ENCODE measurements at regions not wholly inside any gene's neighbourhood (a gene's known extent, or its start where the extent isn't known, plus 50 kb on each side); places are given as distances from the start of the nearest gene placed in this dataset.
A peak's percentile ranks its signal among the peaks of the same experiment; 100 is the strongest.

DNA sequence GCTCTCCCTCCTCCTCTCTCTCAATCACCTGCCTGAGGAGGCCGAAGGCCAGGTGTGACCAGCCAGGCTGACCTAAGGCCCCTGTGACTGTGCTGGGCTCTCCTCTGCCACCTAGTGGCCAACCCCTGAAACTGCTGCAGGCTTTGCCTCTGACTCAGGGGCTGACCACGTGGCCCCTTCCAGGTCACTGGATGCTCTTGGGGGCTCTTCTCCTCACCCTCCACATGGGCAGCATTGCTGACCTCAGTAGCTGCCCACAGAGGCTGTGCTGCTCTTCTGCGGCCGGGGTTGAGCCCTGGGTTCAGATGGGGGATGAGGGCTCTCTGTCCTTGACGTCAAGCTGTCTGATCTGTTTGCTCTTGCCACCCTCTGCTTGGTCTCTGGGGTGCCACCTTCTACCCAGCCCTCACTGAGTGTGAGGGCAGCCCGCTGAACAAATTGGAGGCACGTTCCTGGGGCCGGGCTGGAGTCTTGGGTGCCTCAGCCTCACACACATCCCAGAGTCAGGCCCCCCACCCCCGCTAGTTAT lies 122.7 kb downstream of the TWIST2 start:
- no peak for TF ChIP-seq ZNF202 (tag by site-specific recombination; IDR thresholded peaks at IDR 0.05; ENCODE audit: borderline replicate concordance)
- no peak for TF ChIP-seq ZNF701 (tag by site-specific recombination; IDR thresholded peaks at IDR 0.05)
- TF ChIP-seq, protein P1, sequence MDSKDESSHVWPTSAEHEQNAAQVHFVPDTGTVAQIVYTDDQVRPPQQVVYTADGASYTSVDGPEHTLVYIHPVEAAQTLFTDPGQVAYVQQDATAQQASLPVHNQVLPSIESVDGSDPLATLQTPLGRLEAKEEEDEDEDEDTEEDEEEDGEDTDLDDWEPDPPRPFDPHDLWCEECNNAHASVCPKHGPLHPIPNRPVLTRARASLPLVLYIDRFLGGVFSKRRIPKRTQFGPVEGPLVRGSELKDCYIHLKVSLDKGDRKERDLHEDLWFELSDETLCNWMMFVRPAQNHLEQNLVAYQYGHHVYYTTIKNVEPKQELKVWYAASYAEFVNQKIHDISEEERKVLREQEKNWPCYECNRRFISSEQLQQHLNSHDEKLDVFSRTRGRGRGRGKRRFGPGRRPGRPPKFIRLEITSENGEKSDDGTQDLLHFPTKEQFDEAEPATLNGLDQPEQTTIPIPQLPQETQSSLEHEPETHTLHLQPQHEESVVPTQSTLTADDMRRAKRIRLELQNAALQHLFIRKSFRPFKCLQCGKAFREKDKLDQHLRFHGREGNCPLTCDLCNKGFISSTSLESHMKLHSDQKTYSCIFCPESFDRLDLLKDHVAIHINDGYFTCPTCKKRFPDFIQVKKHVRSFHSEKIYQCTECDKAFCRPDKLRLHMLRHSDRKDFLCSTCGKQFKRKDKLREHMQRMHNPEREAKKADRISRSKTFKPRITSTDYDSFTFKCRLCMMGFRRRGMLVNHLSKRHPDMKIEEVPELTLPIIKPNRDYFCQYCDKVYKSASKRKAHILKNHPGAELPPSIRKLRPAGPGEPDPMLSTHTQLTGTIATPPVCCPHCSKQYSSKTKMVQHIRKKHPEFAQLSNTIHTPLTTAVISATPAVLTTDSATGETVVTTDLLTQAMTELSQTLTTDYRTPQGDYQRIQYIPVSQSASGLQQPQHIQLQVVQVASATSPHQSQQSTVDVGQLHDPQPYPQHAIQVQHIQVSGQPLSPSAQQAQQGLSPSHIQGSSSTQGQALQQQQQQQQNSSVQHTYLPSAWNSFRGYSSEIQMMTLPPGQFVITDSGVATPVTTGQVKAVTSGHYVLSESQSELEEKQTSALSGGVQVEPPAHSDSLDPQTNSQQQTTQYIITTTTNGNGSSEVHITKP (tag by site-specific recombination; IDR thresholded peaks at IDR 0.05) = no peak
- TF ChIP-seq, protein P2, sequence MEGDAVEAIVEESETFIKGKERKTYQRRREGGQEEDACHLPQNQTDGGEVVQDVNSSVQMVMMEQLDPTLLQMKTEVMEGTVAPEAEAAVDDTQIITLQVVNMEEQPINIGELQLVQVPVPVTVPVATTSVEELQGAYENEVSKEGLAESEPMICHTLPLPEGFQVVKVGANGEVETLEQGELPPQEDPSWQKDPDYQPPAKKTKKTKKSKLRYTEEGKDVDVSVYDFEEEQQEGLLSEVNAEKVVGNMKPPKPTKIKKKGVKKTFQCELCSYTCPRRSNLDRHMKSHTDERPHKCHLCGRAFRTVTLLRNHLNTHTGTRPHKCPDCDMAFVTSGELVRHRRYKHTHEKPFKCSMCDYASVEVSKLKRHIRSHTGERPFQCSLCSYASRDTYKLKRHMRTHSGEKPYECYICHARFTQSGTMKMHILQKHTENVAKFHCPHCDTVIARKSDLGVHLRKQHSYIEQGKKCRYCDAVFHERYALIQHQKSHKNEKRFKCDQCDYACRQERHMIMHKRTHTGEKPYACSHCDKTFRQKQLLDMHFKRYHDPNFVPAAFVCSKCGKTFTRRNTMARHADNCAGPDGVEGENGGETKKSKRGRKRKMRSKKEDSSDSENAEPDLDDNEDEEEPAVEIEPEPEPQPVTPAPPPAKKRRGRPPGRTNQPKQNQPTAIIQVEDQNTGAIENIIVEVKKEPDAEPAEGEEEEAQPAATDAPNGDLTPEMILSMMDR (tag by site-specific recombination; IDR thresholded peaks at IDR 0.05) = peak; percentile 87
- no peak for TF ChIP-seq ZNF174 (tag by site-specific recombination; IDR thresholded peaks at IDR 0.05)
- TF ChIP-seq ZNF544 (tag by site-specific recombination; IDR thresholded peaks at IDR 0.05) = no peak
- no peak for TF ChIP-seq ZBTB21 (tag by site-specific recombination; IDR thresholded peaks at IDR 0.05)
- no peak for TF ChIP-seq KLF7 (tag by site-specific recombination; IDR thresholded peaks at IDR 0.05; ENCODE audit: borderline replicate concordance)
- TF ChIP-seq ZBTB8A (tag by site-specific recombination; IDR thresholded peaks at IDR 0.05) = no peak
- no peak for TF ChIP-seq RBAK (tag by site-specific recombination; IDR thresholded peaks at IDR 0.05)
- TF ChIP-seq, protein P3, sequence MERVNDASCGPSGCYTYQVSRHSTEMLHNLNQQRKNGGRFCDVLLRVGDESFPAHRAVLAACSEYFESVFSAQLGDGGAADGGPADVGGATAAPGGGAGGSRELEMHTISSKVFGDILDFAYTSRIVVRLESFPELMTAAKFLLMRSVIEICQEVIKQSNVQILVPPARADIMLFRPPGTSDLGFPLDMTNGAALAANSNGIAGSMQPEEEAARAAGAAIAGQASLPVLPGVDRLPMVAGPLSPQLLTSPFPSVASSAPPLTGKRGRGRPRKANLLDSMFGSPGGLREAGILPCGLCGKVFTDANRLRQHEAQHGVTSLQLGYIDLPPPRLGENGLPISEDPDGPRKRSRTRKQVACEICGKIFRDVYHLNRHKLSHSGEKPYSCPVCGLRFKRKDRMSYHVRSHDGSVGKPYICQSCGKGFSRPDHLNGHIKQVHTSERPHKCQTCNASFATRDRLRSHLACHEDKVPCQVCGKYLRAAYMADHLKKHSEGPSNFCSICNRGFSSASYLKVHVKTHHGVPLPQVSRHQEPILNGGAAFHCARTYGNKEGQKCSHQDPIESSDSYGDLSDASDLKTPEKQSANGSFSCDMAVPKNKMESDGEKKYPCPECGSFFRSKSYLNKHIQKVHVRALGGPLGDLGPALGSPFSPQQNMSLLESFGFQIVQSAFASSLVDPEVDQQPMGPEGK (tag by site-specific recombination; IDR thresholded peaks at IDR 0.05) = no peak
- no peak for TF ChIP-seq ZXDB (tag by site-specific recombination; IDR thresholded peaks at IDR 0.05)
